ENCODE measurements at regions not wholly inside any gene's neighbourhood (a gene's known extent, or its start where the extent isn't known, plus 50 kb on each side); places are given as distances from the start of the nearest gene placed in this dataset.
A peak's percentile ranks its signal among the peaks of the same experiment; 100 is the strongest.

- no peak for DNase-seq
Observed at GRCh38 chr12:116650585-116651087, 87.2 kb downstream of the SPRING1 start.

GRCh38 chr12:116650062-116650461 is 87.8 kb downstream of the SPRING1 start:
- DNase-seq, result no peak

GRCh38 chr12:116647813-116648212 is 88.6 kb downstream of the MAP1LC3B2 start:
- no peak for DNase-seq

DNA sequence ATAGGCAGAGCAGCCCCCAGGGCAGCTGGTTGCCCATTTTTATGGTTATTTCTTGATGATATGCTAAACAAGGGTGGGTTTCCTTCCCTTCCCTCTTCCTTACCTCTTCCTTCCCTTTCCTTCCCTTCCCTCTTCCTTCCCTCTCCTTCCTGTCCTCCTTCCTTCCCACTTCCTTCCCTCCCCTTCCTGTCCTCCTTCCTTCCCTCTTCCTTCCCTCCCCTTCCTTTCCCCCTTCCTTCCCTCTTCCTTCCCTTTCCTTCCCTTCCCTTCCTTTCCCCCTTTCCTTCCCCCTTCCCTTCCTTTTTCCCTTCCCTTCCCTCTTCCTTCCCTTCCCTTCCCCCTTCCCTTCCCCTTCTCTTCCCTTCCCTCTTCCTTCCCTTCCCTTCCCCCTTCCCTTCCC is 87.7 kb downstream of the MAP1LC3B2 start:
- no peak for DNase-seq

DNA sequence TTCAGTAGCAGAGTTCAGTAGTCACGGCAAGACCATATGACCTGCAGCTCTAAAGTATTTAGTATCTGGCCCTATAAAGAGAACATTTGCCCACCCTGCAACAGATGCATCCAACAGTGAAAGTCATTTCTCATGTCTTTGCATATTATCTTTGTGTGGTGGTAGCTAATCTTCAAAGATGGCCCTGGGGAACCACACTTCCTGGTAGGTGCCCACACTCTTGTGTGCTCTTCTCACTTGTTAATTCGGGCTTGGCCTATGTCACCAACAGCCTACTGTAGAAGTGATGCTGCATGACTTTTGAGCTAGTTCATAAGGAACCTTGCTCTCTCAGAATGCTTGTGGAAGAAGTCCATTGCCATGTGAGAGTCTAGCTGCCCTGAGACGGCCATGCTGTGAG is 85.6 kb downstream of the MAP1LC3B2 start:
- DNase-seq, result no peak

- no peak for DNase-seq
Observed at GRCh38 chr12:116642683-116643082, 83.5 kb downstream of the MAP1LC3B2 start.

GRCh38 chr12:116642106-116642505 is 82.9 kb downstream of the MAP1LC3B2 start:
- no peak for DNase-seq

GRCh38 chr12:116640281-116640680 is 81.1 kb downstream of the MAP1LC3B2 start:
- DNase-seq, result no peak

- no peak for DNase-seq
Observed at GRCh38 chr12:116639765-116640164, 80.6 kb downstream of the MAP1LC3B2 start.

DNA sequence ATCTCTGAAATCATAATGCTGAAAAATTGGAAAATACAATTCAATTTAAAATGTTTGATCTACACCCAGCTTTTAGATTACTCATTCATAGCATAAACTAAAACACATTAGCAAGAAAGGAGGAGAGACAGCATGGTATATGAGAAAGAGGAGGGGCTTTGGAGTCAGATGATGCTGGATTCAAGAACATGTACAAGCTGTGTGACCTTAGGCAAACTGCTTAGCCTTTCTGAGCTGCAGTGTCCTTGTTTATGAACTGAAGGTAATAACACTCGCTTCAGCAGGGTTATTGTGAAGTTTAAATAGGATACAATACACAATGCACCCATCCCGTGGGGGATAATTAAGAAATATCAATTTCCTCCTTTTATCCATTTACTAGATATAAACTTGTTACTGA is 79.2 kb downstream of the MAP1LC3B2 start:
- DNase-seq, result no peak

- DNase-seq, result no peak
Observed at GRCh38 chr12:116637589-116638150, 78.5 kb downstream of the MAP1LC3B2 start.

GRCh38 chr12:116636608-116637519 is 77.7 kb downstream of the MAP1LC3B2 start:
- peak; percentile 6 for DNase-seq

DNA sequence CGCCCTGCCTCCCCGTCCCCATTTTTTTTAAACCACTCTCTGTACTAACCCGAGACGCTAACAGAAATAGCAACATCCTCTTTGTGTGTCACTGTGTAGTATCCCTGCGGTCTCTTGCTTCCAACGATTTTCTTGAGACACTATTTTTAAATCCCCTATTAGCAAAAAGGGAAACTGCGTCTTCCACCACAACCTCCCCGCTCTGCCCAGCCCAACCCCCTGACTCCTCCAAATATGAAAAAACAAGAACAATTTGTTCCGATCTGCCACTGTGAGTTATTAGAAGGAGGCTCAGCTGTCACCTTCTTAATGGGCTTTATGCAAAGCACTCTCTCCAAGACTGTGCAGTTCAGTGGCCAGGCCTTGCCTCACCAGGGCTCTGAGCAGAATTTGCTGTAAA is 76.3 kb downstream of the MAP1LC3B2 start:
- DNase-seq, result no peak

GRCh38 chr12:116633476-116633875 is 74.3 kb downstream of the MAP1LC3B2 start:
- DNase-seq, result no peak

- DNase-seq, result no peak
Observed at GRCh38 chr12:116631619-116632018, 72.4 kb downstream of the MAP1LC3B2 start.

GRCh38 chr12:116630762-116631161 is 71.6 kb downstream of the MAP1LC3B2 start:
- DNase-seq, result no peak

DNA sequence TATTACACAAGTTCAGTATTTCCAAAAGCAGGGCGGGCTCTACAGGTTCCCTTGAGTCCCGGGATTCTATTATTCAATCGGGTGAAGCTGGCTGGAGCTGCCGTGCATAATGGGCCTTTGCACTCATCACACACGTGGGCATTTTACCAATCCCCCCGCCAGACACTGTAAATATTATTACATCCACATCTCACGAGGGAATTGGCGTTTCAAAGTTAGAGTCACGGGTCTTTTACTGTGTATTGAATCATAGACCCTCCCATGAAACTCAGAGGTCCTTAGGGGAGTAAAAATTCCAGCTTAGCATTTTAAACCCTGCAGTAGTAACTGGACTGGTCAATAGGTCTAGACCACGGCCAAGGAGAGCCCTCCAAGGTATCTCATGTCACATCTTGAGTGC is 70.3 kb downstream of the MAP1LC3B2 start:
- no peak for DNase-seq

- peak; percentile 16 for DNase-seq
Observed at GRCh38 chr12:116628989-116629388, 69.8 kb downstream of the MAP1LC3B2 start.

DNA sequence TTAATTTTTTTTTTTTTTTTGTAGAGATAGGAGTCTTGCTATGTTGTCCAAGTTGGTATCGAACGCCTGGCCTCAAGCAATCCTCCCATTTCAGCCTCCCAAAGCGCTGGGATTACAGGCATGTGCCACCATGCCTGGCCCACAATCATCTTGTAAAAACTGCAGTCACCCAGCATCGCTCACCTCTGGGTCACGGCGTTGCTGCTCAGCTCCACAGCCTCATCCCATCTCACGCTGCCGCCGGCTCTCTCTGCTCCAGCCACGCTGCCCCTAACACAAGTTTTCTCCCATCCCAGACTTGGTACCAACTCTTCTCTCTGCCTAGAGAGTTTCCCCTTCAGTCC is 69.2 kb downstream of the MAP1LC3B2 start:
- no peak for DNase-seq

Measured in NCI-H748 treated with DMSO at 0.1 percent for 48 hours (cell line).